CD14-positive monocyte (primary cell): ENCODE measurements at regions not wholly inside any gene's neighbourhood (a gene's known extent, or its start where the extent isn't known, plus 50 kb on each side); places are given as distances from the start of the nearest gene placed in this dataset.

Source experiments
- DNase-seq, 3 donors: peaks; one replicate each; pipeline ENCODE4 v3.0.0-alpha.2; 2011 to 2022
- H2AFZ ChIP-seq: 2 replicates; pipeline ENCODE4 v1.6.0; 2012; ENCODE audit warnings: mild to moderate bottlenecking, low read depth, low read length, inconsistent platforms; ENCODE audit not compliant: insufficient read depth, poor library complexity, severe bottlenecking
- H3K27ac ChIP-seq, 2 donors: 1 replicate in 1 of 2; 2 replicates in 1 of 2; pipeline ENCODE4 v1.5.1; 2012 to 2013; ENCODE audit warnings: low read length in 2 of 2, control low read depth in 1 of 2, inconsistent platforms in 1 of 2, low read depth in 1 of 2, mild to moderate bottlenecking in 1 of 2
- H3K27me3 ChIP-seq, 2 donors: one replicate each; pipeline versions ENCODE4 v1.6.0 to v1.6.1; 2011 to 2013; ENCODE audit warnings: low read length in 2 of 2; ENCODE audit not compliant: control insufficient read depth in 2 of 2, insufficient read depth in 2 of 2
- H3K36me3 ChIP-seq, 2 donors: replicated peaks in 1 of 2; 1 replicate in 1 of 2; 2 replicates in 1 of 2; pipeline versions ENCODE4 v1.5.1 to v1.6.1; 2012 to 2013; ENCODE audit warnings: low read length in 2 of 2, control low read depth in 1 of 2, inconsistent platforms in 1 of 2, mild to moderate bottlenecking in 1 of 2; ENCODE audit not compliant: insufficient read depth in 2 of 2, control insufficient read depth in 1 of 2
- H3K4me1 ChIP-seq, 2 donors: 1 replicate in 1 of 2; 2 replicates in 1 of 2; pipeline versions ENCODE4 v1.5.1 to v1.6.1; 2012 to 2013; ENCODE audit warnings: low read length in 2 of 2, control low read depth in 1 of 2, inconsistent platforms in 1 of 2, mild to moderate bottlenecking in 1 of 2, moderate library complexity in 1 of 2; ENCODE audit not compliant: insufficient read depth in 2 of 2, control insufficient read depth in 1 of 2
- H3K4me2 ChIP-seq: replicated peaks from 2 replicates; pipeline ENCODE3; 2012; ENCODE audit warnings: low read length, moderate library complexity, mild to moderate bottlenecking; ENCODE audit not compliant: poor library complexity, severe bottlenecking; ENCODE audit errors: extremely low read depth
- H3K4me3 ChIP-seq, 3 experiments: fragments of 200-600 bp in 1 of 3; sonication (generic) in 1 of 3; replicated peaks in 1 of 3; 1 replicate in 2 of 3; 2 replicates in 1 of 3; pipeline ENCODE4 v1.5.1; 2011 to 2013; ENCODE audit warnings: low read length in 3 of 3, mild to moderate bottlenecking in 3 of 3, control low read depth in 2 of 3, low read depth in 2 of 3, inconsistent platforms in 1 of 3, moderate library complexity in 1 of 3
- H3K79me2 ChIP-seq: 2 replicates; pipeline ENCODE4 v1.6.0; 2012; ENCODE audit warnings: mild to moderate bottlenecking, control low read depth, inconsistent platforms, low read length, moderate library complexity; ENCODE audit not compliant: insufficient read depth
- H3K9ac ChIP-seq: 2 replicates; pipeline ENCODE4 v1.6.0; 2017; ENCODE audit warnings: low read length, mild to moderate bottlenecking; ENCODE audit not compliant: insufficient read depth, poor library complexity, severe bottlenecking
- H3K9me3 ChIP-seq, 2 donors: replicated peaks in 1 of 2; 1 replicate in 1 of 2; 2 replicates in 1 of 2; pipeline versions ENCODE4 v1.5.1 to v1.6.1; 2012 to 2013; ENCODE audit warnings: low read length in 2 of 2, control low read depth in 1 of 2; ENCODE audit not compliant: control insufficient read depth in 1 of 2, insufficient read depth in 1 of 2
- H4K20me1 ChIP-seq: 2 replicates; pipeline ENCODE4 v1.6.0; 2012; ENCODE audit warnings: mild to moderate bottlenecking, low read length, control low read depth, moderate library complexity; ENCODE audit not compliant: insufficient read depth
- H3K27ac Mint-ChIP-seq, 7 donors: one replicate each; pipeline ENCODE4 v1.8.0; 2020; ENCODE audit warnings: mild to moderate bottlenecking in 7 of 7, mixed read lengths in 7 of 7, moderate library complexity in 6 of 7, inconsistent platforms in 2 of 7
- H3K27me3 Mint-ChIP-seq, 3 donors: one replicate each; pipeline ENCODE4 v1.8.0; 2021 to 2022; ENCODE audit warnings: low read depth in 3 of 3, mild to moderate bottlenecking in 3 of 3, mixed read lengths in 3 of 3, moderate library complexity in 3 of 3, inconsistent platforms in 1 of 3
- H3K36me3 Mint-ChIP-seq, 2 donors: one replicate each; pipeline ENCODE4 v1.8.0; 2020; ENCODE audit warnings: mixed read lengths in 2 of 2, inconsistent platforms in 1 of 2, mild to moderate bottlenecking in 1 of 2
- H3K4me1 Mint-ChIP-seq: one replicate; pipeline ENCODE4 v1.8.0; 2020; ENCODE audit warnings: mild to moderate bottlenecking, mixed read lengths
- H3K4me3 Mint-ChIP-seq, 2 donors: one replicate each; pipeline ENCODE4 v1.8.0; 2020; ENCODE audit warnings: mild to moderate bottlenecking in 2 of 2, mixed read lengths in 2 of 2, moderate library complexity in 1 of 2
- H3K9me3 Mint-ChIP-seq, 7 donors: one replicate each; pipeline ENCODE4 v1.8.0; 2020 to 2022; ENCODE audit warnings: mixed read lengths in 7 of 7, mild to moderate bottlenecking in 6 of 7, moderate library complexity in 6 of 7, inconsistent platforms in 2 of 7
- WGBS: methylation state at CpG from one replicate; pipeline ENCODE4 v1.1.5; 2013; ENCODE audit warnings: missing lambda C conversion rate; ENCODE audit not compliant: insufficient coverage; 5-methylcytosine and 5-hydroxymethylcytosine counted together
- intact Hi-C, 2 donors: fragments of 100-400 bp; cut with micrococcal nuclease; formaldehyde crosslinking; loops; one replicate each; pipeline versions ENCODE4 v1.15.0 to v1.15.1; 2023
- TF ChIP-seq, protein P1 (sequence below): fragments of 200-600 bp; IDR thresholded peaks from one replicate; pipeline ENCODE4 v1.8.0; 2022; ENCODE audit warnings: antibody characterized with exemption, mild to moderate bottlenecking

DNA sequence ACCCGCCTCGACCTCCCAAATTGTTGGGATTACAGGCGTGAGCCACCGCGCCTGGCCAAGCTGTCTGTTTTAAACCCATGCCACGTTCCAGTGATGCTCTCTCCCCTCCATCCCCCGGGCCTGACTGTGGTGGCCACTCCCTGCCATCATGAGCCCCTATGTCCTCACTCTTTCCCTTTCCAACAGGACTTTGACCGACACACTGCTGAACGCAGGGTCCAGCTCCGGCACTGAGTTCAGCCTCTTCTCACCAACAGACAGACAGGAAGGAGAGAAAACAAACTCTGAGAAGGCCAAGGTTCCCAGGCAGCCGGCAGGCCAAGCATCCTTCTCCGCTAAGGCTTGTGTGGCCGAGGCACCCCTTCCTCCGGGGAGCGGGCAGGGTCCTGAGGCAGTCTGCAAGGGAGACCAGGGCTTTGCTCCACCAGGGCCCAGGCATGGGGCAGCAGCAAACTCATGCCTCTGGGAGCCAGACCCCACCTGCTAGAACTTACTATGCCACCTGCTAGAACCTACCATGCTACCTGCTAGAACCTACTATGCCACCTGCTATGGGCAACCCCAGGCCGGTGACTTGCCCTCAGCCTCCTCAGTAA lies 152.7 kb downstream of the CRYBB2 start:
- no peak for DNase-seq
- intact Hi-C loops: no loop called here
- Histone ChIP-seq H4K20me1 (peaks cover 61% of the 10 kb centered on the region), H3K79me2 (peaks cover 9% of the 10 kb centered on the region), H3K36me3 (peaks cover 13 to 39% of the 10 kb centered on the region in 2 donors), H3K4me2 (no peak overlapping the region), H3K9me3 (no peaks in the 10 kb centered on the region), H3K27me3 (no peaks in the 10 kb centered on the region), H3K4me1 (peaks cover 10 to 24% of the 10 kb centered on the region in 2 donors), H3K9ac (no peak overlapping the region), H3K4me3 (no peak overlapping the region), H3K27ac (no peak overlapping the region), H2AFZ (no peak overlapping the region)
- peaks cover 36% of the 10 kb centered on the region for H3K4me1 Mint-ChIP-seq
- TF ChIP-seq, protein P1, sequence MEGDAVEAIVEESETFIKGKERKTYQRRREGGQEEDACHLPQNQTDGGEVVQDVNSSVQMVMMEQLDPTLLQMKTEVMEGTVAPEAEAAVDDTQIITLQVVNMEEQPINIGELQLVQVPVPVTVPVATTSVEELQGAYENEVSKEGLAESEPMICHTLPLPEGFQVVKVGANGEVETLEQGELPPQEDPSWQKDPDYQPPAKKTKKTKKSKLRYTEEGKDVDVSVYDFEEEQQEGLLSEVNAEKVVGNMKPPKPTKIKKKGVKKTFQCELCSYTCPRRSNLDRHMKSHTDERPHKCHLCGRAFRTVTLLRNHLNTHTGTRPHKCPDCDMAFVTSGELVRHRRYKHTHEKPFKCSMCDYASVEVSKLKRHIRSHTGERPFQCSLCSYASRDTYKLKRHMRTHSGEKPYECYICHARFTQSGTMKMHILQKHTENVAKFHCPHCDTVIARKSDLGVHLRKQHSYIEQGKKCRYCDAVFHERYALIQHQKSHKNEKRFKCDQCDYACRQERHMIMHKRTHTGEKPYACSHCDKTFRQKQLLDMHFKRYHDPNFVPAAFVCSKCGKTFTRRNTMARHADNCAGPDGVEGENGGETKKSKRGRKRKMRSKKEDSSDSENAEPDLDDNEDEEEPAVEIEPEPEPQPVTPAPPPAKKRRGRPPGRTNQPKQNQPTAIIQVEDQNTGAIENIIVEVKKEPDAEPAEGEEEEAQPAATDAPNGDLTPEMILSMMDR: no peak
- H3K27ac Mint-ChIP-seq: no peak overlapping the region
- peaks cover 0 to 1% (median 0%) of the 10 kb centered on the region in 7 donors for H3K9me3 Mint-ChIP-seq
- peaks cover 0 to 1% (median 0%) of the 10 kb centered on the region in 3 donors for H3K27me3 Mint-ChIP-seq
- 94% methylated on average over 14 of the region's 16 CpGs for WGBS
- H3K4me3 Mint-ChIP-seq: no peak overlapping the region
- H3K36me3 Mint-ChIP-seq: peaks cover 50 to 66% of the 10 kb centered on the region in 2 donors

DNA sequence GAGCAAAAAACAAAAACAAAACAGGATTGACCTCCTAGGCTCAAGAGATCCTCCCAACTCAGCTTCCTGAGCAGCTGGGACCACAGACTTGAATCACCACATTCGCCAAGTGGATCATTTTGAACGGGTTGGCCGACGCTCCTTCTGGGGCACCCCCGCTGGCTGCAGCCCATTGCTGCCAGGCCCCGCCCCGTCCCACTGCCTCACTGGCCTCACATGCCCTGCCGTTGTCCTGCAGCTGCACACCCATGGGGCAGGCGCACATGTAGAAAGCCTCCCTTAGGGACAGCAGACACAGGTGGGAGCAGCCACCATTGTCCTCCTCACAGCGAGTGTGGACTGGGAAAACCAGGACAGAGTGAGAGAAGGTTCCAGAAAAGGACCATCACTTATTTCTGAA lies 154.5 kb downstream of the CRYBB2 start:
- Histone ChIP-seq H3K79me2 (no peaks in the 10 kb centered on the region), H2AFZ (no peak overlapping the region), H3K27ac (no peak overlapping the region), H3K4me3 (no peak overlapping the region), H3K27me3 (no peaks in the 10 kb centered on the region), H3K4me2 (no peak overlapping the region), H3K4me1 (peaks cover 10 to 13% of the 10 kb centered on the region in 2 donors), H3K36me3 (peaks cover 19 to 50% of the 10 kb centered on the region in 2 donors), H4K20me1 (peaks cover 46% of the 10 kb centered on the region), H3K9ac (no peak overlapping the region), H3K9me3 (no peaks in the 10 kb centered on the region)
- Mint-ChIP-seq H3K4me1 (peaks cover 25% of the 10 kb centered on the region), H3K4me3 (no peak overlapping the region), H3K27ac (no peak overlapping the region), H3K27me3 (peaks cover 0 to 1% (median 0%) of the 10 kb centered on the region in 3 donors), H3K9me3 (no peaks in the 10 kb centered on the region), H3K36me3 (peaks cover 51 to 71% of the 10 kb centered on the region in 2 donors)
- no peak for DNase-seq
- 93% methylated on average over 10 of the region's 10 CpGs for WGBS
- TF ChIP-seq, protein P1: no peak
- intact Hi-C loops: no loop called here
